ENCODE measurements at regions not wholly inside any gene's neighbourhood (a gene's known extent, or its start where the extent isn't known, plus 50 kb on each side); places are given as distances from the start of the nearest gene placed in this dataset.

GRCh38 chr4:183388021-183388420 lies 56.4 kb upstream of the CDKN2AIP start:
- no peak overlapping the region for H3K9ac ChIP-seq (ENCODE audit: insufficient read depth, low read length, poor library complexity, severe bottlenecking)
- no peak overlapping the region for H3K4me2 ChIP-seq (replicated peaks; ENCODE audit: extremely low read depth, low read length, poor library complexity, severe bottlenecking)
- H2AFZ ChIP-seq (ENCODE audit: insufficient read depth, low read depth, low read length, poor library complexity, severe bottlenecking) = no peak overlapping the region
- H3K27ac ChIP-seq (ENCODE audit: low read depth in 1 of 2, low read length in 2 of 2) = no peak overlapping the region
- Mint-ChIP-seq H3K9me3 (peaks cover 7 to 20% (median 19%) of the 10 kb centered on the region in 7 donors), H3K4me1 (peaks cover 20% of the 10 kb centered on the region), H3K27me3 (ENCODE audit: low read depth in 3 of 3) (peaks cover 2 to 3% (median 2%) of the 10 kb centered on the region in 3 donors), H3K36me3 (no peaks in the 10 kb centered on the region), H3K4me3 (no peak overlapping the region), H3K27ac (no peak overlapping the region)
- H3K36me3 ChIP-seq (replicated peaks in 1 of 2; ENCODE audit: control insufficient read depth in 1 of 2, insufficient read depth in 2 of 2, low read length in 2 of 2) = no peaks in the 10 kb centered on the region
- H3K27me3 ChIP-seq (ENCODE audit: control insufficient read depth in 2 of 2, insufficient read depth in 2 of 2, low read length in 2 of 2) = no peaks in the 10 kb centered on the region
- no peaks in the 10 kb centered on the region for H3K79me2 ChIP-seq (ENCODE audit: insufficient read depth, low read length)
- DNase-seq = no peak
- intact Hi-C loops (cut with micrococcal nuclease) = no loop called here
- H3K4me3 ChIP-seq (replicated peaks in 1 of 3; ENCODE audit: low read depth in 2 of 3, low read length in 3 of 3) = no peak overlapping the region
- no peak for TF ChIP-seq CTCF (IDR thresholded peaks at IDR 0.05)
- WGBS (ENCODE audit: insufficient coverage) = 92% methylated on average over 4 of the region's 7 CpGs
- peaks cover 18% of the 10 kb centered on the region in 2 donors for H3K4me1 ChIP-seq (ENCODE audit: control insufficient read depth in 1 of 2, insufficient read depth in 2 of 2, low read length in 2 of 2)
- H4K20me1 ChIP-seq (ENCODE audit: insufficient read depth, low read length) = no peaks in the 10 kb centered on the region
- peaks cover 20 to 22% of the 10 kb centered on the region in 2 donors for H3K9me3 ChIP-seq (replicated peaks in 1 of 2; ENCODE audit: control insufficient read depth in 1 of 2, insufficient read depth in 1 of 2, low read length in 2 of 2)

- Histone ChIP-seq H3K9ac (ENCODE audit: insufficient read depth, low read length, poor library complexity, severe bottlenecking) (no peak overlapping the region), H3K4me1 (ENCODE audit: control insufficient read depth in 1 of 2, insufficient read depth in 2 of 2, low read length in 2 of 2) (peaks cover 18 to 26% of the 10 kb centered on the region in 2 donors), H3K4me3 (replicated peaks in 1 of 3; ENCODE audit: low read depth in 2 of 3, low read length in 3 of 3) (no peak overlapping the region), H3K9me3 (replicated peaks in 1 of 2; ENCODE audit: control insufficient read depth in 1 of 2, insufficient read depth in 1 of 2, low read length in 2 of 2) (peaks cover 15% of the 10 kb centered on the region in 2 donors), H3K79me2 (ENCODE audit: insufficient read depth, low read length) (no peaks in the 10 kb centered on the region), H2AFZ (ENCODE audit: insufficient read depth, low read depth, low read length, poor library complexity, severe bottlenecking) (no peak overlapping the region), H3K27ac (ENCODE audit: low read depth in 1 of 2, low read length in 2 of 2) (no peak overlapping the region), H4K20me1 (ENCODE audit: insufficient read depth, low read length) (no peaks in the 10 kb centered on the region), H3K27me3 (ENCODE audit: control insufficient read depth in 2 of 2, insufficient read depth in 2 of 2, low read length in 2 of 2) (no peaks in the 10 kb centered on the region), H3K36me3 (replicated peaks in 1 of 2; ENCODE audit: control insufficient read depth in 1 of 2, insufficient read depth in 2 of 2, low read length in 2 of 2) (no peaks in the 10 kb centered on the region), H3K4me2 (replicated peaks; ENCODE audit: extremely low read depth, low read length, poor library complexity, severe bottlenecking) (no peak overlapping the region)
- Mint-ChIP-seq H3K4me3 (no peak overlapping the region), H3K36me3 (no peaks in the 10 kb centered on the region), H3K27me3 (ENCODE audit: low read depth in 3 of 3) (peaks cover 2 to 3% (median 2%) of the 10 kb centered on the region in 3 donors), H3K27ac (no peak overlapping the region), H3K4me1 (peaks cover 22% of the 10 kb centered on the region), H3K9me3 (peaks cover 5 to 16% (median 13%) of the 10 kb centered on the region in 7 donors)
- WGBS (ENCODE audit: insufficient coverage) = no CpG with 5 or more reads among the region's 6 CpGs
- intact Hi-C loops (cut with micrococcal nuclease) = no loop called here
- no peak for DNase-seq
- TF ChIP-seq CTCF (IDR thresholded peaks at IDR 0.05) = no peak
Observed at GRCh38 chr4:183388777-183389176, 55.7 kb upstream of the CDKN2AIP start.

All from CD14-positive monocyte (primary cell).